Activated CD8-positive, alpha-beta T cell treated with anti-CD3 and anti-CD28 coated beads for 36 hours (primary cell): ENCODE measurements at regions not wholly inside any gene's neighbourhood (a gene's known extent, or its start where the extent isn't known, plus 50 kb on each side); places are given as distances from the start of the nearest gene placed in this dataset.
"Not testable (repeated sequence)": the region's sequence is repeated elsewhere in the genome, so short reads cannot be mapped to it uniquely, and the experiment has no call there.

ENCODE experiments used
- ATAC-seq: fragments of 200-7000 bp; cut with Tn5 transposase; one replicate; pipeline ENCODE4 v1.10.0; 2021; ENCODE audit warnings: mild to moderate bottlenecking, moderate library complexity
- CTCF ChIA-PET: fragments of 350-600 bp; sonication (Branson Sonifier 250); formaldehyde crosslinking; loops from one replicate; lab custom pipeline; 2021; ENCODE audit warnings: antibody characterized with exemption; lab: Charles Lee
- POLR2A ChIA-PET: fragments of 350-600 bp; sonication (Branson Sonifier 250); formaldehyde crosslinking; loops from one replicate; lab custom pipeline; 2021; ENCODE audit warnings: antibody characterized with exemption; lab: Charles Lee
- DNase-seq: peaks from one replicate; pipeline ENCODE4 v3.0.0-alpha.2; 2020
- H3K27ac Mint-ChIP-seq: one replicate; pipeline ENCODE4 v1.8.0; 2021; ENCODE audit warnings: mild to moderate bottlenecking, mixed read lengths
- H3K27me3 Mint-ChIP-seq: one replicate; pipeline ENCODE4 v1.8.0; 2021; ENCODE audit warnings: mixed read lengths
- H3K36me3 Mint-ChIP-seq: one replicate; pipeline ENCODE4 v1.8.0; 2021; ENCODE audit warnings: low read depth, mixed read lengths
- H3K4me1 Mint-ChIP-seq: one replicate; pipeline ENCODE4 v1.8.0; 2021; ENCODE audit warnings: low read depth, mixed read lengths
- H3K4me3 Mint-ChIP-seq: one replicate; pipeline ENCODE4 v1.8.0; 2021; ENCODE audit warnings: mild to moderate bottlenecking, moderate library complexity, mixed read lengths
- H3K9me3 Mint-ChIP-seq: one replicate; pipeline ENCODE4 v1.8.0; 2021; ENCODE audit warnings: mixed read lengths
- CTCF ChIP-seq: fragments of 200-600 bp; IDR thresholded peaks from one replicate; pipeline ENCODE4 v1.8.0; 2022; ENCODE audit warnings: antibody characterized with exemption, mild to moderate bottlenecking
- intact Hi-C: fragments of 100-400 bp; cut with micrococcal nuclease; formaldehyde crosslinking; loops from one replicate; pipeline ENCODE4 v1.10.0; 2022

DNA sequence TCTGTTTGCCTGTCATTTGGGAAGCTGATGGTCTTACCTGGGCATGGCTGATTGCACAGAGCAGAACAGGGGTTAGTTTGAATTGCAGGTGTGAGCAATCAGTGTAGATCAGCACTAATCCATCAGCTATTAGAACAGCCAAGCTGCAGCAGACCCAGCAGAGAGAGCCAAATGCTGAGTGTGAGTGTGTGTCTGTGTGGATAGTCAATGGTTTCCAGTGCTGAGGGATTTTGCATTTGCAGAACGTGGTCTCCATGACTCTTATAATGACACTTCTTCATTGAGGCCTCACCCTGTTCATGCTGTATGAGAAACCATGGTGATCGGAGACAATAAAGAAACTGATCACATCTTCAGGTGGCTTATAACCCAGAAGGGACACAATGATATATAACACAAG, 312.1 kb downstream of the SOX2 start:
- POLR2A ChIA-PET = no interaction called here
- no peaks in the 10 kb centered on the region for H3K27me3 Mint-ChIP-seq
- no peaks in the 10 kb centered on the region for H3K4me1 Mint-ChIP-seq
- H3K27ac Mint-ChIP-seq = no peak overlapping the region
- CTCF ChIA-PET = no interaction called here
- H3K36me3 Mint-ChIP-seq = no peaks in the 10 kb centered on the region
- no peak overlapping the region for H3K4me3 Mint-ChIP-seq
- H3K9me3 Mint-ChIP-seq = no peaks in the 10 kb centered on the region
- intact Hi-C loops = no loop called here
- DNase-seq (no peak), ATAC-seq (no peak)
- TF ChIP-seq CTCF = no peak

DNA sequence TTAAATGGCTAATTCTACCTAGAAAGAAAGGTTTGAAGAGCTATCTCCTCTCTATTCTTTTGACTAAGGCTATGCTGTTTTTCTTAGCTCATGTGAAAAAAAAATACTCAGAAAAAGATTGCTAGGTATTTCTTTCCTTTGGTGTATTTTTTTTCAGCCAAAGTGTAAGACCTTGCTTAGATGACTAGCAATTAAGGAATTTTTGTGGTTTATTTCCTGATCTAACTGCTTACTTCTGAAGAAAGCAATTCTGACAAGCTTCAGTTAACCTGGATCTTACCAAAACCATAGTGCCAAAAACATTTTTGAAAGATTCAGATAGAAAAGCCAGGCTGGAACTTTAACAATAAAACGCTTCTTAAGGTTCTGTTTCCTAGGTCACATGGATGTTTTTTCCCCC, 315.6 kb downstream of the SOX2 start:
- ATAC-seq (no peak), DNase-seq (no peak)
- no peaks in the 10 kb centered on the region for H3K27me3 Mint-ChIP-seq
- no peaks in the 10 kb centered on the region for H3K4me1 Mint-ChIP-seq
- H3K9me3 Mint-ChIP-seq = no peaks in the 10 kb centered on the region
- intact Hi-C loops = no loop called here
- no peak overlapping the region for H3K4me3 Mint-ChIP-seq
- TF ChIP-seq CTCF = no peak
- H3K27ac Mint-ChIP-seq = no peak overlapping the region
- ChIA-PET POLR2A (no interaction called here), CTCF (no interaction called here)
- H3K36me3 Mint-ChIP-seq = no peaks in the 10 kb centered on the region

DNA sequence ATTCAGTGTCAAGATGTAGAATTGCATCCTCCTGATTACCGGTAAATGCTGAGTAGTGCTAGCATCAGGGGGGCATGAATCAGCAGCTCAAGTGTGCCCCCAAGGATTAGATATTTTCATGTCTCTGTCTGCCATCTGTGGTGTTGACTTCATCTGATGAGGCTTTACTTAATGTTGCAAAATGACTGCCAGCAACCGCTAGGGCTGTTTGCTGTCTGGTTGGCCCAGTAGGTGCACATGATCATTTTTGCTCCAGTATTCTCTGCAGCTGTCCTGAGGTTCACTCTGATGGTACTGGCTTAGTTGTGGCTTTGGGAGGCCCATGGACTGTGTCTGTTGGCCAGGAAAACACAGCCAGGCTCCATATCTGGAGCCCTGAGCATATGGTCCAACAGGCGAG, 316.4 kb downstream of the SOX2 start:
- DNase-seq (no peak), ATAC-seq (no peak)
- CTCF ChIA-PET = no interaction called here
- H3K27me3 Mint-ChIP-seq = no peaks in the 10 kb centered on the region
- H3K36me3 Mint-ChIP-seq = no peaks in the 10 kb centered on the region
- no peak overlapping the region for H3K4me3 Mint-ChIP-seq
- TF ChIP-seq CTCF = no peak
- no peak overlapping the region for H3K27ac Mint-ChIP-seq
- intact Hi-C loops = no loop called here
- no peaks in the 10 kb centered on the region for H3K9me3 Mint-ChIP-seq
- POLR2A ChIA-PET = no interaction called here
- no peaks in the 10 kb centered on the region for H3K4me1 Mint-ChIP-seq

DNA sequence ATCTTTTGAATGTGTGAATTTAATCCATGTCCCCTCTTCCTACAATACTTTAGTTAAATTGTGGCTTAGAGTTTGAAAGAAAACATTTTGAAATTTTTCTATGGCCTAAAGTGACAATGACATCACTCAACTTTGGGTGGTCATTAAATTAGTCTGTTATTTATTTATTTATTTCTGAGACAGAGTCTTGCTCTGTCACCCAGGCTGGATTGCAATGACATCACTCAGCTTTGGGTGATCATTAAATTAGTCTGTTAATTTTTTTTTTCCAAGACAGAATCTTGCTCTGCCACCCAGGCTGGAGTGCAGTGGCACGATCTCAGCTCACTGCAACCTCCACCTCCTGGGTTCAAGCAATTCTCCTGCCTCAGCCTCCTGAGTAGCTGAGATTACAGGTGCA, 322.5 kb downstream of the SOX2 start:
- intact Hi-C loops, H3K36me3 Mint-ChIP-seq, ATAC-seq, POLR2A ChIA-PET, H3K27me3 Mint-ChIP-seq, H3K4me1 Mint-ChIP-seq, CTCF ChIA-PET, H3K4me3 Mint-ChIP-seq, DNase-seq, H3K27ac Mint-ChIP-seq, H3K9me3 Mint-ChIP-seq: not testable (repeated sequence)

GRCh38 chr3:182035324-182035723, 323.6 kb downstream of the SOX2 start:
- no peaks in the 10 kb centered on the region for H3K27me3 Mint-ChIP-seq
- ATAC-seq (no peak), DNase-seq (no peak)
- ChIA-PET CTCF (no interaction called here), POLR2A (no interaction called here)
- intact Hi-C loops = no loop called here
- H3K36me3 Mint-ChIP-seq = no peaks in the 10 kb centered on the region
- no peak overlapping the region for H3K4me3 Mint-ChIP-seq
- H3K4me1 Mint-ChIP-seq = no peaks in the 10 kb centered on the region
- H3K27ac Mint-ChIP-seq = no peak overlapping the region
- TF ChIP-seq CTCF = no peak
- peaks cover 2% of the 10 kb centered on the region for H3K9me3 Mint-ChIP-seq

GRCh38 chr3:182036382-182036781, 324.7 kb downstream of the SOX2 start:
- intact Hi-C loops = no loop called here
- ChIA-PET POLR2A (no interaction called here), CTCF (no interaction called here)
- ATAC-seq (no peak), DNase-seq (no peak)
- no peak overlapping the region for H3K27ac Mint-ChIP-seq
- no peaks in the 10 kb centered on the region for H3K4me1 Mint-ChIP-seq
- H3K27me3 Mint-ChIP-seq = no peaks in the 10 kb centered on the region
- H3K9me3 Mint-ChIP-seq = peaks cover 2% of the 10 kb centered on the region
- TF ChIP-seq CTCF = no peak
- H3K36me3 Mint-ChIP-seq = no peaks in the 10 kb centered on the region
- H3K4me3 Mint-ChIP-seq = no peak overlapping the region
